KMS-11 (cell line): ENCODE measurements at regions not wholly inside any gene's neighbourhood (a gene's known extent, or its start where the extent isn't known, plus 50 kb on each side); places are given as distances from the start of the nearest gene placed in this dataset.

Source experiments
- H2AFZ ChIP-seq: fragments of 200-600 bp; sonication (generic); 2 replicates; pipeline ENCODE4 v1.6.1; 2016; ENCODE audit warnings: antibody characterized with exemption, mixed run types, low read depth
- H3K27ac ChIP-seq: fragments of 200-600 bp; sonication (generic); 2 replicates; pipeline ENCODE4 v1.6.1; 2016; ENCODE audit warnings: mild to moderate bottlenecking, mixed run types
- H3K27me3 ChIP-seq: fragments of 200-600 bp; sonication (generic); 2 replicates; pipeline ENCODE4 v1.6.1; 2017; ENCODE audit warnings: mild to moderate bottlenecking, low read depth, mixed run types, moderate library complexity; ENCODE audit not compliant: insufficient read depth
- H3K36me3 ChIP-seq: fragments of 200-600 bp; sonication (generic); 2 replicates; pipeline ENCODE4 v1.6.1; 2017; ENCODE audit warnings: mild to moderate bottlenecking, mixed run types; ENCODE audit not compliant: insufficient read depth
- H3K4me1 ChIP-seq: fragments of 200-600 bp; sonication (generic); 2 replicates; pipeline ENCODE4 v1.6.1; 2016; ENCODE audit warnings: mild to moderate bottlenecking, low read depth, mixed run types; ENCODE audit not compliant: poor library complexity, severe bottlenecking
- H3K4me2 ChIP-seq: fragments of 200-600 bp; sonication (generic); 2 replicates; pipeline ENCODE4 v1.7.0; 2016; ENCODE audit warnings: mild to moderate bottlenecking, mixed run types
- H3K4me3 ChIP-seq: fragments of 200-600 bp; sonication (generic); IDR thresholded peaks from 2 replicates; pipeline ENCODE4 v1.6.1; 2017; ENCODE audit warnings: low read depth, low read length, mixed read lengths; ENCODE audit not compliant: insufficient read depth
- H3K79me2 ChIP-seq: fragments of 200-600 bp; sonication (generic); 2 replicates; pipeline ENCODE4 v1.6.1; 2016; ENCODE audit warnings: low read depth, mixed run types; ENCODE audit not compliant: insufficient read depth
- H3K9ac ChIP-seq: fragments of 200-600 bp; sonication (generic); 2 replicates; pipeline ENCODE4 v1.6.1; 2016; ENCODE audit warnings: mild to moderate bottlenecking, mixed run types
- H4K20me1 ChIP-seq: fragments of 200-600 bp; sonication (generic); 2 replicates; pipeline ENCODE4 v1.6.1; 2016; ENCODE audit warnings: mild to moderate bottlenecking, mixed run types; ENCODE audit not compliant: insufficient read depth
- TF ChIP-seq, protein P1 (sequence below): fragments of 200-600 bp; sonication (generic); conservative IDR thresholded peaks from 2 replicates; pipeline ENCODE4 v1.6.1; 2017; ENCODE audit warnings: low read depth, mild to moderate bottlenecking, antibody characterized with exemption, low read length, moderate library complexity, mixed read lengths

DNA sequence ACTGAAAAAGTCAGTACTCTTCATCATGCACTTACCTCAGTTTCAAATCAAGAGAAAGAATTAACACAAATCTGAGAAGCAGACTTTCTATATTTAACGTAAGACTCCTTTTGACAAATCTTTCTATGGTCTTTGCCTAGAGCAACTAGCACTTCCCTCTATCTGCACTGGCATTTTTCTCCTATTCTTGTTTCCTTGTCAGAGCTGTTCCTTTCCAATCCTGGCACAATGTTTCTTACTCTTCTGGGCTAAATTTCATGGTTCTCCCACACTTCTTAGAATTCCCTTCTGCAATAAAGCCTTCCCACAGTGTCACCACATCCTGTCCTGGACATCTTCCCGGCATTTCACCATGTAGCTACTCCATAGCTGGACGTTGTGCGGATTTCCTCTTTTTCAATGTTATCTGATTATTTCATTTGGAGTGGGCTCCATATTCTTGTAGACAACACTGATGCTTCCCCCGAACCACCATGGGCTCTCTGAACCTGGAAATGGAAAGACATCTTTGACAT lies 144.7 kb upstream of the CTNNA2 start:
- Histone ChIP-seq H3K4me3 (no peak overlapping the region), H3K4me1 (no peaks in the 10 kb centered on the region), H3K4me2 (no peak overlapping the region), H3K9ac (no peak overlapping the region), H4K20me1 (no peaks in the 10 kb centered on the region), H3K79me2 (no peaks in the 10 kb centered on the region), H3K27ac (no peak overlapping the region), H3K27me3 (no peaks in the 10 kb centered on the region), H2AFZ (no peak overlapping the region), H3K36me3 (no peaks in the 10 kb centered on the region)
- TF ChIP-seq, protein P1, sequence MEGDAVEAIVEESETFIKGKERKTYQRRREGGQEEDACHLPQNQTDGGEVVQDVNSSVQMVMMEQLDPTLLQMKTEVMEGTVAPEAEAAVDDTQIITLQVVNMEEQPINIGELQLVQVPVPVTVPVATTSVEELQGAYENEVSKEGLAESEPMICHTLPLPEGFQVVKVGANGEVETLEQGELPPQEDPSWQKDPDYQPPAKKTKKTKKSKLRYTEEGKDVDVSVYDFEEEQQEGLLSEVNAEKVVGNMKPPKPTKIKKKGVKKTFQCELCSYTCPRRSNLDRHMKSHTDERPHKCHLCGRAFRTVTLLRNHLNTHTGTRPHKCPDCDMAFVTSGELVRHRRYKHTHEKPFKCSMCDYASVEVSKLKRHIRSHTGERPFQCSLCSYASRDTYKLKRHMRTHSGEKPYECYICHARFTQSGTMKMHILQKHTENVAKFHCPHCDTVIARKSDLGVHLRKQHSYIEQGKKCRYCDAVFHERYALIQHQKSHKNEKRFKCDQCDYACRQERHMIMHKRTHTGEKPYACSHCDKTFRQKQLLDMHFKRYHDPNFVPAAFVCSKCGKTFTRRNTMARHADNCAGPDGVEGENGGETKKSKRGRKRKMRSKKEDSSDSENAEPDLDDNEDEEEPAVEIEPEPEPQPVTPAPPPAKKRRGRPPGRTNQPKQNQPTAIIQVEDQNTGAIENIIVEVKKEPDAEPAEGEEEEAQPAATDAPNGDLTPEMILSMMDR: no peak

DNA sequence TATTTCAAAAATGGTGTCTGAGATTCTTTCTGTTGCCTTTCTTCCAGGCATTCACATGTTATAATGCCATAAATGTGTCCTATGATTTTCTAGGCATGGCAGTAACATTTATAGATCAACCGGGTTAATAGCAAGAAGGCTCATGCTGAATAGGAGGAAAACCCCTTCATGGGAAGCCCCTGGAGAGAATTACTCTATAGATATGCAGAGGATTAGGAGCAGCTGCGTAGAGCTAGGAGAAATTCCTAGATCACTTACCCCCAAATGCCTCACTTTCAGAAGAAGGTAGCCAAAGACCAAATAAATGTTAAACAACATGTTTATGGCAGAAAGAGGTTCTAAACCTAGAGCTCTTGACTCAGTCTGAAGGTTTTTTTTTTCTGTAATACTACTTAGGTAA lies 153.4 kb upstream of the CTNNA2 start:
- Histone ChIP-seq H4K20me1 (no peaks in the 10 kb centered on the region), H3K27ac (no peak overlapping the region), H3K27me3 (no peaks in the 10 kb centered on the region), H3K79me2 (no peaks in the 10 kb centered on the region), H3K9ac (no peak overlapping the region), H3K4me2 (no peak overlapping the region), H2AFZ (no peak overlapping the region), H3K36me3 (no peaks in the 10 kb centered on the region), H3K4me3 (no peak overlapping the region), H3K4me1 (no peaks in the 10 kb centered on the region)
- TF ChIP-seq, protein P1: no peak

DNA sequence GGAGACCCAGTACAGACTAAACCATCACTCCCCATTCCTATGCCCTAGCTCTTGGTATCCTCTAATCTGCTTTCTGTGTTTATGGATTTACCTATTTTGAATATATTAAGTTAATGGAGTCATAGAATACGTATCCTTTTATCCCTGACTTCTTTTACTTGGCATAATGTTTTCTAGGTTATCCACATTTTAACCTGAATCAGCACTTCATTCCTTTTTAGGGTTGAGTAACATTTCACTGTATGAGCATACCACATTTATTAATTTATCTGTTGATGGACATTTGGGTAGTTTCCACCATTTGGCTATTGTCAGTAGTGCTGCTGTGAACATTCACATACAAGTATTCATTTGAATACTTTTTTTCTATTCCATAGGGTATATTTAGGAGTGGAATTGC lies 157.3 kb upstream of the CTNNA2 start:
- Histone ChIP-seq H3K27me3 (no peaks in the 10 kb centered on the region), H3K36me3 (no peaks in the 10 kb centered on the region), H3K9ac (no peak overlapping the region), H4K20me1 (no peaks in the 10 kb centered on the region), H3K4me3 (no peak overlapping the region), H3K4me2 (no peak overlapping the region), H2AFZ (no peak overlapping the region), H3K79me2 (no peaks in the 10 kb centered on the region), H3K4me1 (no peaks in the 10 kb centered on the region), H3K27ac (no peak overlapping the region)
- TF ChIP-seq, protein P1: no peak

DNA sequence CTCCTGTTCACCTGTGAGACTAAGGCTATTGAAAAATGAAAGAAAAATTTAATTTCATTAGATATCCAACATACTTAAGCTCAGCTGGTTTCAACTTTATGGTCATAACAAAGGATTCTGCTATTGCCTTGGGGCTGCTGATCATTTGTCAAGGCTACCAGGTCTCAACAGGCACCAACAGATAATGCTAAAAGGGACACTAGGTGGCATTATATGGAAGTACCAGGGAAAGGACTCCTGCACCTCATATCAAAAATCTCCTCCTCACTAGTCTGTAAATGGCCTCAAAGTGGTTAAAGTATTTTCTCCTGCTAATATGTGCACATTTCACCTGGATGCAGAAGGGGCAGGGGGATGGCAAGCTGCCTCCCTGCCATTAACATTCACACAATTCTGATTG lies 167.9 kb upstream of the REG3A start:
- Histone ChIP-seq H3K4me2 (no peak overlapping the region), H3K4me1 (no peaks in the 10 kb centered on the region), H3K27me3 (no peaks in the 10 kb centered on the region), H4K20me1 (no peaks in the 10 kb centered on the region), H3K36me3 (no peaks in the 10 kb centered on the region), H3K27ac (no peak overlapping the region), H3K79me2 (no peaks in the 10 kb centered on the region), H3K9ac (no peak overlapping the region), H3K4me3 (no peak overlapping the region), H2AFZ (no peak overlapping the region)
- TF ChIP-seq, protein P1: no peak

DNA sequence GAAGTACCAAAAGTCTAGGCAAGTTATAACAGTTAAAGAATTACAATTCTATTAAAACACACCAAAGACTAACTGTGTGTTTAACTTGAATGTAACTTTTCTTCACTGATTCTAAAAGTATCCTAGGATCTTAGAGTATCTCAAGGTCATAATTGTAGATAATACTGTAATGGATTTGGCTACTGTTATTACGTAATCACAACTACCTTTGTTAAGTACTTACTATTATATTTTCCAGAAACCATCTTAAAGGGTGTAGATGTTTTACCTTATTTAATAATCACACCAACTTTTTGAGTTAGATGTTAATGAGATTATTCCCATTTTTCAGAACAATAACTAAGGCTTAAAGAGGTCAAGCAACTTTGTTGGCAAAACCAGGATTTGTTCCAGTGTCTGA lies 161.3 kb upstream of the REG3A start:
- H2AFZ ChIP-seq: no peak overlapping the region
- no peaks in the 10 kb centered on the region for H3K79me2 ChIP-seq
- no peaks in the 10 kb centered on the region for H3K27me3 ChIP-seq
- no peak overlapping the region for H3K4me2 ChIP-seq
- TF ChIP-seq, protein P1: no peak
- H4K20me1 ChIP-seq: no peaks in the 10 kb centered on the region
- H3K4me1 ChIP-seq: no peaks in the 10 kb centered on the region
- H3K9ac ChIP-seq: no peak overlapping the region
- no peak overlapping the region for H3K27ac ChIP-seq
- H3K36me3 ChIP-seq: no peaks in the 10 kb centered on the region
- H3K4me3 ChIP-seq: no peak overlapping the region
